ENCODE measurements at regions not wholly inside any gene's neighbourhood (a gene's known extent, or its start where the extent isn't known, plus 50 kb on each side); places are given as distances from the start of the nearest gene placed in this dataset.

GRCh38 chr3:144557515-144557914, 585.9 kb downstream of the DIPK2A start:
- no peak for DNase-seq (ENCODE audit: low spot score)
- Histone ChIP-seq H2AFZ (no peak overlapping the region), H3K27me3 (ENCODE audit: insufficient read depth) (no peaks in the 10 kb centered on the region), H3K36me3 (ENCODE audit: insufficient read depth) (no peaks in the 10 kb centered on the region), H3F3A (replicated peaks; ENCODE audit: low read depth) (no peaks in the 10 kb centered on the region), H3K79me2 (replicated peaks; ENCODE audit: insufficient read depth) (no peaks in the 10 kb centered on the region), H4K20me1 (replicated peaks; ENCODE audit: insufficient read depth) (no peaks in the 10 kb centered on the region), H3K4me1 (ENCODE audit: insufficient read depth) (peaks cover 10% of the 10 kb centered on the region), H3K27ac (ENCODE audit: low read depth) (no peak overlapping the region), H3K4me3 (no peak overlapping the region), H3K9me2 (ENCODE audit: insufficient read depth) (peaks cover 7% of the 10 kb centered on the region; the same call in 1 of the 2 replicates), H3K4me2 (no peak overlapping the region)
- H3K4me1 Mint-ChIP-seq: peaks cover 13% of the 10 kb centered on the region
- TF ChIP-seq NANOG (IDR thresholded peaks at IDR 0.05; ENCODE audit: borderline replicate concordance): no peak
- TF ChIP-seq POLR2AphosphoS5 (IDR thresholded peaks at IDR 0.05; ENCODE audit: low read depth): no peak
- TF ChIP-seq EZH2 (IDR thresholded peaks at IDR 0.05; ENCODE audit: low read depth, unreplicated experiment): no peak
- TF ChIP-seq STAT1 (IDR thresholded peaks at IDR 0.05; ENCODE audit: unreplicated experiment): no peak
- TF ChIP-seq EZH2phosphoT487 (IDR thresholded peaks at IDR 0.05; ENCODE audit: unreplicated experiment): no peak
- TF ChIP-seq JUNB (IDR thresholded peaks at IDR 0.05; ENCODE audit: unreplicated experiment): no peak
- no peak for TF ChIP-seq CTCF (conservative IDR thresholded peaks at IDR 0.05; ENCODE audit: low read depth in 2 of 2)
- TF ChIP-seq, protein P1, sequence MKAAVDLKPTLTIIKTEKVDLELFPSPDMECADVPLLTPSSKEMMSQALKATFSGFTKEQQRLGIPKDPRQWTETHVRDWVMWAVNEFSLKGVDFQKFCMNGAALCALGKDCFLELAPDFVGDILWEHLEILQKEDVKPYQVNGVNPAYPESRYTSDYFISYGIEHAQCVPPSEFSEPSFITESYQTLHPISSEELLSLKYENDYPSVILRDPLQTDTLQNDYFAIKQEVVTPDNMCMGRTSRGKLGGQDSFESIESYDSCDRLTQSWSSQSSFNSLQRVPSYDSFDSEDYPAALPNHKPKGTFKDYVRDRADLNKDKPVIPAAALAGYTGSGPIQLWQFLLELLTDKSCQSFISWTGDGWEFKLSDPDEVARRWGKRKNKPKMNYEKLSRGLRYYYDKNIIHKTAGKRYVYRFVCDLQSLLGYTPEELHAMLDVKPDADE (IDR thresholded peaks at IDR 0.05): no peak
- TF ChIP-seq, protein P2, sequence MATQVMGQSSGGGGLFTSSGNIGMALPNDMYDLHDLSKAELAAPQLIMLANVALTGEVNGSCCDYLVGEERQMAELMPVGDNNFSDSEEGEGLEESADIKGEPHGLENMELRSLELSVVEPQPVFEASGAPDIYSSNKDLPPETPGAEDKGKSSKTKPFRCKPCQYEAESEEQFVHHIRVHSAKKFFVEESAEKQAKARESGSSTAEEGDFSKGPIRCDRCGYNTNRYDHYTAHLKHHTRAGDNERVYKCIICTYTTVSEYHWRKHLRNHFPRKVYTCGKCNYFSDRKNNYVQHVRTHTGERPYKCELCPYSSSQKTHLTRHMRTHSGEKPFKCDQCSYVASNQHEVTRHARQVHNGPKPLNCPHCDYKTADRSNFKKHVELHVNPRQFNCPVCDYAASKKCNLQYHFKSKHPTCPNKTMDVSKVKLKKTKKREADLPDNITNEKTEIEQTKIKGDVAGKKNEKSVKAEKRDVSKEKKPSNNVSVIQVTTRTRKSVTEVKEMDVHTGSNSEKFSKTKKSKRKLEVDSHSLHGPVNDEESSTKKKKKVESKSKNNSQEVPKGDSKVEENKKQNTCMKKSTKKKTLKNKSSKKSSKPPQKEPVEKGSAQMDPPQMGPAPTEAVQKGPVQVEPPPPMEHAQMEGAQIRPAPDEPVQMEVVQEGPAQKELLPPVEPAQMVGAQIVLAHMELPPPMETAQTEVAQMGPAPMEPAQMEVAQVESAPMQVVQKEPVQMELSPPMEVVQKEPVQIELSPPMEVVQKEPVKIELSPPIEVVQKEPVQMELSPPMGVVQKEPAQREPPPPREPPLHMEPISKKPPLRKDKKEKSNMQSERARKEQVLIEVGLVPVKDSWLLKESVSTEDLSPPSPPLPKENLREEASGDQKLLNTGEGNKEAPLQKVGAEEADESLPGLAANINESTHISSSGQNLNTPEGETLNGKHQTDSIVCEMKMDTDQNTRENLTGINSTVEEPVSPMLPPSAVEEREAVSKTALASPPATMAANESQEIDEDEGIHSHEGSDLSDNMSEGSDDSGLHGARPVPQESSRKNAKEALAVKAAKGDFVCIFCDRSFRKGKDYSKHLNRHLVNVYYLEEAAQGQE (IDR thresholded peaks at IDR 0.05; ENCODE audit: unreplicated experiment): no peak
- TF ChIP-seq, protein P3, sequence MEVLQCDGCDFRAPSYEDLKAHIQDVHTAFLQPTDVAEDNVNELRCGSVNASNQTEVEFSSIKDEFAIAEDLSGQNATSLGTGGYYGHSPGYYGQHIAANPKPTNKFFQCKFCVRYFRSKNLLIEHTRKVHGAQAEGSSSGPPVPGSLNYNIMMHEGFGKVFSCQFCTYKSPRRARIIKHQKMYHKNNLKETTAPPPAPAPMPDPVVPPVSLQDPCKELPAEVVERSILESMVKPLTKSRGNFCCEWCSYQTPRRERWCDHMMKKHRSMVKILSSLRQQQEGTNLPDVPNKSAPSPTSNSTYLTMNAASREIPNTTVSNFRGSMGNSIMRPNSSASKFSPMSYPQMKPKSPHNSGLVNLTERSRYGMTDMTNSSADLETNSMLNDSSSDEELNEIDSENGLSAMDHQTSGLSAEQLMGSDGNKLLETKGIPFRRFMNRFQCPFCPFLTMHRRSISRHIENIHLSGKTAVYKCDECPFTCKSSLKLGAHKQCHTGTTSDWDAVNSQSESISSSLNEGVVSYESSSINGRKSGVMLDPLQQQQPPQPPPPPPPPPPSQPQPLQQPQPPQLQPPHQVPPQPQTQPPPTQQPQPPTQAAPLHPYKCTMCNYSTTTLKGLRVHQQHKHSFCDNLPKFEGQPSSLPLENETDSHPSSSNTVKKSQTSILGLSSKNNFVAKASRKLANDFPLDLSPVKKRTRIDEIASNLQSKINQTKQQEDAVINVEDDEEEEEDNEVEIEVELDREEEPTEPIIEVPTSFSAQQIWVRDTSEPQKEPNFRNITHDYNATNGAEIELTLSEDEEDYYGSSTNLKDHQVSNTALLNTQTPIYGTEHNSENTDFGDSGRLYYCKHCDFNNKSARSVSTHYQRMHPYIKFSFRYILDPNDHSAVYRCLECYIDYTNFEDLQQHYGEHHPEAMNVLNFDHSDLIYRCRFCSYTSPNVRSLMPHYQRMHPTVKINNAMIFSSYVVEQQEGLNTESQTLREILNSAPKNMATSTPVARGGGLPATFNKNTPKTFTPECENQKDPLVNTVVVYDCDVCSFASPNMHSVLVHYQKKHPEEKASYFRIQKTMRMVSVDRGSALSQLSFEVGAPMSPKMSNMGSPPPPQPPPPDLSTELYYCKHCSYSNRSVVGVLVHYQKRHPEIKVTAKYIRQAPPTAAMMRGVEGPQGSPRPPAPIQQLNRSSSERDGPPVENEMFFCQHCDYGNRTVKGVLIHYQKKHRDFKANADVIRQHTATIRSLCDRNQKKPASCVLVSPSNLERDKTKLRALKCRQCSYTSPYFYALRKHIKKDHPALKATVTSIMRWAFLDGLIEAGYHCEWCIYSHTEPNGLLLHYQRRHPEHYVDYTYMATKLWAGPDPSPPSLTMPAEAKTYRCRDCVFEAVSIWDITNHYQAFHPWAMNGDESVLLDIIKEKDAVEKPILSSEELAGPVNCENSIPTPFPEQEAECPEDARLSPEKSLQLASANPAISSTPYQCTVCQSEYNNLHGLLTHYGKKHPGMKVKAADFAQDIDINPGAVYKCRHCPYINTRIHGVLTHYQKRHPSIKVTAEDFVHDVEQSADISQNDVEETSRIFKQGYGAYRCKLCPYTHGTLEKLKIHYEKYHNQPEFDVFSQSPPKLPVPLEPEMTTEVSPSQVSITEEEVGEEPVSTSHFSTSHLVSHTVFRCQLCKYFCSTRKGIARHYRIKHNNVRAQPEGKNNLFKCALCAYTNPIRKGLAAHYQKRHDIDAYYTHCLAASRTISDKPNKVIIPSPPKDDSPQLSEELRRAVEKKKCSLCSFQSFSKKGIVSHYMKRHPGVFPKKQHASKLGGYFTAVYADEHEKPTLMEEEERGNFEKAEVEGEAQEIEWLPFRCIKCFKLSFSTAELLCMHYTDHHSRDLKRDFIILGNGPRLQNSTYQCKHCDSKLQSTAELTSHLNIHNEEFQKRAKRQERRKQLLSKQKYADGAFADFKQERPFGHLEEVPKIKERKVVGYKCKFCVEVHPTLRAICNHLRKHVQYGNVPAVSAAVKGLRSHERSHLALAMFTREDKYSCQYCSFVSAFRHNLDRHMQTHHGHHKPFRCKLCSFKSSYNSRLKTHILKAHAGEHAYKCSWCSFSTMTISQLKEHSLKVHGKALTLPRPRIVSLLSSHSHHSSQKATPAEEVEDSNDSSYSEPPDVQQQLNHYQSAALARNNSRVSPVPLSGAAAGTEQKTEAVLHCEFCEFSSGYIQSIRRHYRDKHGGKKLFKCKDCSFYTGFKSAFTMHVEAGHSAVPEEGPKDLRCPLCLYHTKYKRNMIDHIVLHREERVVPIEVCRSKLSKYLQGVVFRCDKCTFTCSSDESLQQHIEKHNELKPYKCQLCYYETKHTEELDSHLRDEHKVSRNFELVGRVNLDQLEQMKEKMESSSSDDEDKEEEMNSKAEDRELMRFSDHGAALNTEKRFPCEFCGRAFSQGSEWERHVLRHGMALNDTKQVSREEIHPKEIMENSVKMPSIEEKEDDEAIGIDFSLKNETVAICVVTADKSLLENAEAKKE (CRISPR knock-in tag; IDR thresholded peaks at IDR 0.05): no peak
- TF ChIP-seq ZNF331 (CRISPR knock-in tag; IDR thresholded peaks at IDR 0.05; ENCODE audit: low read depth): no peak
- H3K36me3 Mint-ChIP-seq (ENCODE audit: low read depth): no peaks in the 10 kb centered on the region
- no peaks in the 10 kb centered on the region for H3K27me3 Mint-ChIP-seq (ENCODE audit: insufficient read depth, low read depth, poor library complexity)
- H3K27ac Mint-ChIP-seq: no peak overlapping the region
- H3K9me3 Mint-ChIP-seq: no peaks in the 10 kb centered on the region
- no peak for ATAC-seq
- H3K4me3 Mint-ChIP-seq: no peak overlapping the region
